ENCODE measurements at regions not wholly inside any gene's neighbourhood (a gene's known extent, or its start where the extent isn't known, plus 50 kb on each side); places are given as distances from the start of the nearest gene placed in this dataset.
"Not testable (repeated sequence)": the region's sequence is repeated elsewhere in the genome, so short reads cannot be mapped to it uniquely, and the experiment has no call there.

DNA sequence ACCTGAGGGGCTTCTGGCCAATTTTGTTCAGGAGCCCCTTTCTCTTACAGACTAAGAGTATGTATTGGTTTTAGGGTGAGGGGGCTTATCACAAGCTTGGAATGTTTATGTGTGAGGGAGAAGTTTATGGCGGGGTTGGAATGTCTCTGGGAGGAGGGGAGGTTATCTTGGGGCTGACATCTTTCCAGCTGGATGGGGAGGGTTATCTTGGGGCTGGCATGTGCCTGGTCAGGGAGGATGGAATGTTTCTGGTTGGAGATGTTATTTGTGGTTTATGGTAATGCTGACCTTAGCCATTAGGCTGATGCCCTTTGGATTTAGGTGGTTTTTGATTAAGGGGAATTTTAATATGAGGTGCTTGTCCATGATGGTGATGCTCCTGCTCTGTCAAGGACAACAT lies 171.0 kb upstream of the PDE4B start:
- H3K27ac ChIP-seq (ENCODE audit: low read depth in 2 of 2, low read length in 2 of 2); H3K9me3 ChIP-seq (ENCODE audit: control insufficient read depth in 2 of 2, low read length in 2 of 2); H3K4me3 ChIP-seq (ENCODE audit: low read length in 2 of 2); H3K36me3 ChIP-seq (ENCODE audit: control insufficient read depth in 2 of 2, insufficient read depth in 2 of 2, low read length in 2 of 2); H3K9ac ChIP-seq (ENCODE audit: low read depth in 1 of 2, low read length in 2 of 2); H3K4me1 ChIP-seq (ENCODE audit: control insufficient read depth in 2 of 2, insufficient read depth in 2 of 2, low read length in 2 of 2); H3K27me3 ChIP-seq (ENCODE audit: control insufficient read depth in 2 of 2, insufficient read depth in 2 of 2, low read length in 2 of 2): not testable (repeated sequence)

GRCh38 chr1:65623895-65624294 lies 168.8 kb upstream of the PDE4B start:
- H3K4me1 ChIP-seq (ENCODE audit: control insufficient read depth in 2 of 2, insufficient read depth in 2 of 2, low read length in 2 of 2): peaks cover 0 to 2% of the 10 kb centered on the region in 2 donors
- no peak overlapping the region for H3K4me3 ChIP-seq (ENCODE audit: low read length in 2 of 2)

GRCh38 chr1:65625528-65625927 lies 167.2 kb upstream of the PDE4B start:
- Histone ChIP-seq H3K4me3 (ENCODE audit: low read length in 2 of 2) (no peak overlapping the region), H3K27ac (ENCODE audit: low read depth in 2 of 2, low read length in 2 of 2) (no peak overlapping the region), H3K27me3 (ENCODE audit: control insufficient read depth in 2 of 2, insufficient read depth in 2 of 2, low read length in 2 of 2) (no peaks in the 10 kb centered on the region), H3K9ac (ENCODE audit: low read depth in 1 of 2, low read length in 2 of 2) (no peak overlapping the region), H3K9me3 (ENCODE audit: control insufficient read depth in 2 of 2, low read length in 2 of 2) (no peaks in the 10 kb centered on the region), H3K4me1 (ENCODE audit: control insufficient read depth in 2 of 2, insufficient read depth in 2 of 2, low read length in 2 of 2) (peaks cover 0 to 2% of the 10 kb centered on the region in 2 donors), H3K36me3 (ENCODE audit: control insufficient read depth in 2 of 2, insufficient read depth in 2 of 2, low read length in 2 of 2) (no peaks in the 10 kb centered on the region)

More at GRCh38 chr1:65623895-65624294, 168.8 kb upstream of the PDE4B start:
- no peaks in the 10 kb centered on the region for H3K27me3 ChIP-seq (ENCODE audit: control insufficient read depth in 2 of 2, insufficient read depth in 2 of 2, low read length in 2 of 2)
- no peak overlapping the region for H3K27ac ChIP-seq (ENCODE audit: low read depth in 2 of 2, low read length in 2 of 2)
- H3K9me3 ChIP-seq (ENCODE audit: control insufficient read depth in 2 of 2, low read length in 2 of 2): no peaks in the 10 kb centered on the region
- H3K9ac ChIP-seq (ENCODE audit: low read depth in 1 of 2, low read length in 2 of 2): no peak overlapping the region
- H3K36me3 ChIP-seq (ENCODE audit: control insufficient read depth in 2 of 2, insufficient read depth in 2 of 2, low read length in 2 of 2): no peaks in the 10 kb centered on the region

GRCh38 chr1:65626003-65626402 lies 166.7 kb upstream of the PDE4B start:
- Histone ChIP-seq H3K4me1 (ENCODE audit: control insufficient read depth in 2 of 2, insufficient read depth in 2 of 2, low read length in 2 of 2) (peaks cover 0 to 2% of the 10 kb centered on the region in 2 donors), H3K4me3 (ENCODE audit: low read length in 2 of 2) (no peak overlapping the region), H3K9me3 (ENCODE audit: control insufficient read depth in 2 of 2, low read length in 2 of 2) (no peaks in the 10 kb centered on the region), H3K36me3 (ENCODE audit: control insufficient read depth in 2 of 2, insufficient read depth in 2 of 2, low read length in 2 of 2) (no peaks in the 10 kb centered on the region), H3K9ac (ENCODE audit: low read depth in 1 of 2, low read length in 2 of 2) (no peak overlapping the region), H3K27ac (ENCODE audit: low read depth in 2 of 2, low read length in 2 of 2) (no peak overlapping the region), H3K27me3 (ENCODE audit: control insufficient read depth in 2 of 2, insufficient read depth in 2 of 2, low read length in 2 of 2) (no peaks in the 10 kb centered on the region)

DNA sequence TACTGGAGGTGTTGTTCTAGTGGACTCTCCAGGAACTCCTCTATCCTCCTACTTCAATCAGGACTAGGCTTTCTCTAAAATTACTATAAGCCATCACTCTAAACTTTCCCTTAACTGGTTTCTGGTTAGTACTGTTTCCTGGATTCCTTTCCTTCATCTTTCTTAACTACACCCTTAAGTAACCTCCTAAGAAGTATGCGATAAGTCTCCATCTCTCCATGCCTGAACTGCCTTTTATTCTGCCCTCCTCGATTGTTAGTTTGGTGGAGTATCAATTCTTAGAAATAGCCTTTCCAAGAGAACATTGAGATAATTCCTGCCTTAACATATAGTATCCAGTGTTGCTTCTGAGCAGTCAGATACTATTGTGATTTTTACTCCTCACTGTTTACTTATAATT lies 162.9 kb upstream of the PDE4B start:
- Histone ChIP-seq H3K4me3 (ENCODE audit: low read length in 2 of 2) (no peak overlapping the region), H3K27ac (ENCODE audit: low read depth in 2 of 2, low read length in 2 of 2) (no peak overlapping the region), H3K9ac (ENCODE audit: low read depth in 1 of 2, low read length in 2 of 2) (no peak overlapping the region), H3K4me1 (ENCODE audit: control insufficient read depth in 2 of 2, insufficient read depth in 2 of 2, low read length in 2 of 2) (peaks cover 0 to 2% of the 10 kb centered on the region in 2 donors), H3K36me3 (ENCODE audit: control insufficient read depth in 2 of 2, insufficient read depth in 2 of 2, low read length in 2 of 2) (no peaks in the 10 kb centered on the region), H3K27me3 (ENCODE audit: control insufficient read depth in 2 of 2, insufficient read depth in 2 of 2, low read length in 2 of 2) (no peaks in the 10 kb centered on the region), H3K9me3 (ENCODE audit: control insufficient read depth in 2 of 2, low read length in 2 of 2) (no peaks in the 10 kb centered on the region)

DNA sequence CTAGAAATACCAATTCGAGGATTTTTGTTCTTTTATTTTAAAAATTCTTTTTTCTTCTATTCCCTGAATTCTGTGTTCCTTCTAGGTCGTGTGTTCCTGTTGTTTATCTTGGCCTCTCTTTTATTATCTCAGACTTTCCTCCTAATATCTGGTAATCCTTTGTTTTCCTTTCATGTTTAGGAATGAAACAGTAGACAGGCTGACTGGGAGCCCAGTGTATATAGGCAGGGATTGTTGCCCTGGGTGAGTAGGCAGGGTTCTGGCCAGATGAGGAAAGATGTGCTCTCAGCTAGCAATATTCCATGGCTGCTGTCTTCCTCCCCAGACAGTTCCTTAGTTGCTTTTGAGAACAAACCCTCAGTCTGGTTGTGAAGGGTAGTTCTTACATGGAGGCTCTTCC lies 161.8 kb upstream of the PDE4B start:
- peaks cover 0 to 1% of the 10 kb centered on the region in 2 donors for H3K4me1 ChIP-seq (ENCODE audit: control insufficient read depth in 2 of 2, insufficient read depth in 2 of 2, low read length in 2 of 2)
- no peak overlapping the region for H3K9ac ChIP-seq (ENCODE audit: low read depth in 1 of 2, low read length in 2 of 2)
- H3K36me3 ChIP-seq (ENCODE audit: control insufficient read depth in 2 of 2, insufficient read depth in 2 of 2, low read length in 2 of 2): no peaks in the 10 kb centered on the region
- H3K4me3 ChIP-seq (ENCODE audit: low read length in 2 of 2): no peak overlapping the region
- no peaks in the 10 kb centered on the region for H3K27me3 ChIP-seq (ENCODE audit: control insufficient read depth in 2 of 2, insufficient read depth in 2 of 2, low read length in 2 of 2)
- H3K9me3 ChIP-seq (ENCODE audit: control insufficient read depth in 2 of 2, low read length in 2 of 2): no peaks in the 10 kb centered on the region
- H3K27ac ChIP-seq (ENCODE audit: low read depth in 2 of 2, low read length in 2 of 2): no peak overlapping the region

DNA sequence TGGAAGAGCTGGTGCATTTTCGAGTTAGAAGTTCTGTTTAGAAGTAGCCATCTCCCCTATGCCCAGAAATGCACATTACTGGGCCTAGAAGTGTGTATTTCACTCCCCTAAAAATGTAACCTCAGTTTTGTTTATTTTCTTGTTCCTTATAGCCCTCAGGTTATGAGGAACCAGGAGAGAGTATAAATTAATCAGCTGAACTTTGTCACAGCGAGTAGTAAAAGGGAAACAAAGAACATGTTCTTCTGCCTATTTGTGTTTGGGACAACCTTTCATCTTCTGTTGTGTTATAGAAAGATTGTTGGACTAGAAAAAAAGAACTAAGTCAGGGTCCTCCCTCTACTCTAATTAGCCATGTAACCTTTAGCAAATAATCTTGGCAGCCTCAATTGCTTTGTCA lies 160.5 kb upstream of the PDE4B start:
- H3K27ac ChIP-seq (ENCODE audit: low read depth in 2 of 2, low read length in 2 of 2): peak overlapping the region; percentile 52 to 58
- no peaks in the 10 kb centered on the region for H3K27me3 ChIP-seq (ENCODE audit: control insufficient read depth in 2 of 2, insufficient read depth in 2 of 2, low read length in 2 of 2)
- H3K9ac ChIP-seq (ENCODE audit: low read depth in 1 of 2, low read length in 2 of 2): peak overlapping the region in 1 of 2 donors; percentile 38
- H3K4me1 ChIP-seq (ENCODE audit: control insufficient read depth in 2 of 2, insufficient read depth in 2 of 2, low read length in 2 of 2): no peaks in the 10 kb centered on the region
- H3K36me3 ChIP-seq (ENCODE audit: control insufficient read depth in 2 of 2, insufficient read depth in 2 of 2, low read length in 2 of 2): no peaks in the 10 kb centered on the region
- H3K4me3 ChIP-seq (ENCODE audit: low read length in 2 of 2): no peak overlapping the region
- H3K9me3 ChIP-seq (ENCODE audit: control insufficient read depth in 2 of 2, low read length in 2 of 2): no peaks in the 10 kb centered on the region

DNA sequence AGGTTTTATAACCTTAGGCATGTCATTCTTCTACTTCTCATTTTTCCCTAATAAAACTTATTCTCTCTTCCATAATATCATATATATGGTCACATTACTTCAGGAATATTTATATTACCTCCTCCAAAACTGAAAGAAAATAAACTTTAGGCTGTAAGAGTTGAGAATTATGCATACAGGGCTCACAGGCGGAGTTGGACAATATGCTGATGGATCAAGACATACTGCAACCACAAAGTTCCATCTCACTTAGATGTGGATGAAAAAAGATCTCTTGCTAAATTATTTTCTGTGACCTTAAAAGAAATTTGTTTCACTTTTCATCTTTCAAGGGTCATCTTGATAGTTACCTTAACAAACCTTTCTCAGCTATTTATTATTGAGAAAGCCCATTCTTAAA lies 152.6 kb upstream of the PDE4B start:
- Histone ChIP-seq H3K4me3 (ENCODE audit: low read length in 2 of 2) (no peak overlapping the region), H3K9ac (ENCODE audit: low read depth in 1 of 2, low read length in 2 of 2) (no peak overlapping the region), H3K27ac (ENCODE audit: low read depth in 2 of 2, low read length in 2 of 2) (no peak overlapping the region), H3K4me1 (ENCODE audit: control insufficient read depth in 2 of 2, insufficient read depth in 2 of 2, low read length in 2 of 2) (no peaks in the 10 kb centered on the region), H3K9me3 (ENCODE audit: control insufficient read depth in 2 of 2, low read length in 2 of 2) (no peaks in the 10 kb centered on the region), H3K27me3 (ENCODE audit: control insufficient read depth in 2 of 2, insufficient read depth in 2 of 2, low read length in 2 of 2) (no peaks in the 10 kb centered on the region), H3K36me3 (ENCODE audit: control insufficient read depth in 2 of 2, insufficient read depth in 2 of 2, low read length in 2 of 2) (no peaks in the 10 kb centered on the region)

GRCh38 chr1:65649185-65649584 lies 143.5 kb upstream of the PDE4B start:
- not testable (repeated sequence) for H3K36me3 ChIP-seq (ENCODE audit: control insufficient read depth in 2 of 2, insufficient read depth in 2 of 2, low read length in 2 of 2); H3K9me3 ChIP-seq (ENCODE audit: control insufficient read depth in 2 of 2, low read length in 2 of 2); H3K27ac ChIP-seq (ENCODE audit: low read depth in 2 of 2, low read length in 2 of 2); H3K27me3 ChIP-seq (ENCODE audit: control insufficient read depth in 2 of 2, insufficient read depth in 2 of 2, low read length in 2 of 2); H3K4me1 ChIP-seq (ENCODE audit: control insufficient read depth in 2 of 2, insufficient read depth in 2 of 2, low read length in 2 of 2); H3K4me3 ChIP-seq (ENCODE audit: low read length in 2 of 2); H3K9ac ChIP-seq (ENCODE audit: low read depth in 1 of 2, low read length in 2 of 2)

DNA sequence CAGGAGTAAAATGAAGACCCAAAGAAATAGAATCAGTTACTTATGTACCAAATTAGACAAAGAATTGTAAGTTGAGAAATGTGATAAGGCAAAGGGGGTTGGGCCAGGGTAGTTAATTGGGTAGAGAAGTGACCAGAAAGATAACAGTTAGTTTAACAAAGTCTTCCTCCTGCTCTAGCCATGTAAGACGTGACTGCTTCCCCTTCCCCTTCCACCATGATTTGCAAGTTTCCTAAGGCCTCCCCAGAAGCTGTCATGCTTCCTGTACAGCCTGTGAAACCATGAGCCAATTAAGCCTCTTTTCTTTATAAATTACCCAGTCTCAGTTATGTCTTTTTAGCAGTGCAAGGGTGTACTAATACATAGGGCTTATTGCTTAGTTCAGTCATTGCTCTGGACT lies 142.0 kb upstream of the PDE4B start:
- H3K9ac ChIP-seq (ENCODE audit: low read depth in 1 of 2, low read length in 2 of 2): no peak overlapping the region
- H3K9me3 ChIP-seq (ENCODE audit: control insufficient read depth in 2 of 2, low read length in 2 of 2): no peaks in the 10 kb centered on the region
- H3K36me3 ChIP-seq (ENCODE audit: control insufficient read depth in 2 of 2, insufficient read depth in 2 of 2, low read length in 2 of 2): no peaks in the 10 kb centered on the region

DNA sequence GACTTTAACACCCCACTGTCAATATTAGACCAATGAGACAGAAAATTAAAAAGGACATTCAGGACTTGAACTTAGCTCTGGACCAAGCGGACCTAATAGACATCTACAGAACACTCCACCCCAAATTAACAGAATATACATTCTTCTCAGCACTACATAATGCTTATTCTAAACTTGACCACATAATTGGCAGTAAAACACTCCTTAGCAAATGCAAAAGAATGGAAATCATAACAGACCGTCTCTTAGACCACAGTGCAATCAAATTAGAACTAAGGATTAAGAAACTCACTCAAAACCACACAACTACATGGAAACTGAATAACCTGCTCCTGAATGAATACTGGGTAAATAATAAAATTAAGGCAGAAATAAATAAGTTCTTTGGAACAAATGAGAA lies 138.2 kb upstream of the PDE4B start:
- not testable (repeated sequence) for H3K9ac ChIP-seq (ENCODE audit: low read depth in 1 of 2, low read length in 2 of 2); H3K9me3 ChIP-seq (ENCODE audit: control insufficient read depth in 2 of 2, low read length in 2 of 2); H3K27me3 ChIP-seq (ENCODE audit: control insufficient read depth in 2 of 2, insufficient read depth in 2 of 2, low read length in 2 of 2); H3K36me3 ChIP-seq (ENCODE audit: control insufficient read depth in 2 of 2, insufficient read depth in 2 of 2, low read length in 2 of 2); H3K4me1 ChIP-seq (ENCODE audit: control insufficient read depth in 2 of 2, insufficient read depth in 2 of 2, low read length in 2 of 2); H3K27ac ChIP-seq (ENCODE audit: low read depth in 2 of 2, low read length in 2 of 2); H3K4me3 ChIP-seq (ENCODE audit: low read length in 2 of 2)

More for the DNA sequence above, 142.0 kb upstream of the PDE4B start:
- H3K27ac ChIP-seq (ENCODE audit: low read depth in 2 of 2, low read length in 2 of 2): no peak overlapping the region
- H3K27me3 ChIP-seq (ENCODE audit: control insufficient read depth in 2 of 2, insufficient read depth in 2 of 2, low read length in 2 of 2): no peaks in the 10 kb centered on the region
- no peak overlapping the region for H3K4me3 ChIP-seq (ENCODE audit: low read length in 2 of 2)
- H3K4me1 ChIP-seq (ENCODE audit: control insufficient read depth in 2 of 2, insufficient read depth in 2 of 2, low read length in 2 of 2): no peaks in the 10 kb centered on the region
